HEK293T (cell line): ENCODE measurements at regions not wholly inside any gene's neighbourhood (a gene's known extent, or its start where the extent isn't known, plus 50 kb on each side); places are given as distances from the start of the nearest gene placed in this dataset.

Experiments used
- ARNT ChIP-seq: fragments of 450-650 bp; IDR thresholded peaks from 2 replicates; pipeline ENCODE4 v1.6.1; 2017; ENCODE audit warnings: mild to moderate bottlenecking
- BHLHE40 ChIP-seq: fragments of 450-650 bp; IDR thresholded peaks from 2 replicates; pipeline ENCODE4 v1.6.1; 2016; ENCODE audit warnings: mild to moderate bottlenecking, moderate library complexity, borderline replicate concordance
- ELF4 ChIP-seq: fragments of 450-650 bp; IDR thresholded peaks from 2 replicates; pipeline ENCODE4 v1.6.1; 2017; ENCODE audit warnings: antibody characterized with exemption
- FOXA1 ChIP-seq: fragments of 450-650 bp; IDR thresholded peaks from 2 replicates; pipeline ENCODE4 v1.6.1; 2016; ENCODE audit warnings: mild to moderate bottlenecking
- FOXK2 ChIP-seq: fragments of 450-650 bp; IDR thresholded peaks from 2 replicates; pipeline ENCODE4 v1.6.1; 2016; ENCODE audit warnings: mild to moderate bottlenecking
- FOXM1 ChIP-seq: fragments of 450-650 bp; IDR thresholded peaks from 2 replicates; pipeline ENCODE4 v1.6.1; 2017; ENCODE audit warnings: mild to moderate bottlenecking, borderline replicate concordance
- HDGF ChIP-seq: fragments of 450-650 bp; IDR thresholded peaks from 2 replicates; pipeline ENCODE4 v1.6.1; 2017; ENCODE audit warnings: antibody characterized with exemption, borderline replicate concordance
- L3MBTL2 ChIP-seq: fragments of 450-650 bp; conservative IDR thresholded peaks from 2 replicates; pipeline ENCODE4 v1.6.1; 2016; ENCODE audit warnings: mild to moderate bottlenecking
- LEF1 ChIP-seq: fragments of 450-650 bp; IDR thresholded peaks from 2 replicates; pipeline ENCODE4 v1.6.1; 2017; ENCODE audit warnings: mild to moderate bottlenecking, borderline replicate concordance
- NFRKB ChIP-seq: fragments of 450-650 bp; IDR thresholded peaks from 2 replicates; pipeline ENCODE4 v1.6.1; 2016; ENCODE audit warnings: mild to moderate bottlenecking, moderate library complexity
- SP1 ChIP-seq: fragments of 450-650 bp; IDR thresholded peaks from 2 replicates; pipeline ENCODE4 v1.6.1; 2017
- SUZ12 ChIP-seq: fragments of 450-650 bp; IDR thresholded peaks from 2 replicates; pipeline ENCODE4 v1.6.1; 2016; ENCODE audit warnings: mild to moderate bottlenecking
- TARDBP ChIP-seq: fragments of 450-650 bp; IDR thresholded peaks from 2 replicates; pipeline ENCODE4 v1.6.1; 2016

DNA sequence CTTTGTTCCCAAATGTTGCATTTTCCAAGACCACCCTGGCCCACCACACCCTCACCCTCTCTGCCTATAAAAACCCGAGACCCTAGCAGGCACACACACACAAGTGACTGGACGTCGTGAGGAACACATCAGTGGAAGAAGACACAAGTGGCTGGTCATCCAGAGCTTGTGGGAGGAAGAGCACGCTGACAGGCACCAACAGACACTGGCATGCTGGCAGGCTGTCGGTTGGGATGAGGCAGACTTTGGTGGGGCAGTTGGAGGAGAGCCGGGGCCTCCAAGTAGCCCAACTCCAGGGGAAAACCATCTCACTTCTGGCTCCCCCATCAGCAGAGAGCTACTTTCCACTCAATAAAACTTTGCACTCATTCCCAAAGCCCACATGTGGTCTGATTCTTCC, 225.5 kb upstream of the ZEB2 start:
- no peak for TF ChIP-seq FOXK2
- no peak for TF ChIP-seq BHLHE40
- TF ChIP-seq HDGF = no peak
- TF ChIP-seq NFRKB = no peak
- TF ChIP-seq SP1 = no peak
- no peak for TF ChIP-seq TARDBP
- no peak for TF ChIP-seq FOXM1
- TF ChIP-seq L3MBTL2 = no peak
- TF ChIP-seq SUZ12 = no peak
- TF ChIP-seq ELF4 = no peak
- TF ChIP-seq FOXA1 = no peak
- no peak for TF ChIP-seq LEF1
- TF ChIP-seq ARNT = no peak
